ENCODE measurements at regions not wholly inside any gene's neighbourhood (a gene's known extent, or its start where the extent isn't known, plus 50 kb on each side); places are given as distances from the start of the nearest gene placed in this dataset.

GRCh38 chr1:223016890-223017289 is 126.2 kb downstream of the TLR5 start:
- TF ChIP-seq POLR2A (IDR thresholded peaks at IDR 0.05) (no peak), CTCF (IDR thresholded peaks at IDR 0.05) (no peak)

All from right lobe of liver (tissue), 4 donors.